Duodenal mucosa (tissue), 2 donors: ENCODE measurements at regions not wholly inside any gene's neighbourhood (a gene's known extent, or its start where the extent isn't known, plus 50 kb on each side); places are given as distances from the start of the nearest gene placed in this dataset.
A peak's percentile ranks its signal among the peaks of the same experiment; 100 is the strongest.

Source experiments
- H3K27ac ChIP-seq: one replicate; pipeline ENCODE4 v1.7.0; 2013; ENCODE audit warnings: low read depth, low read length
- H3K27me3 ChIP-seq, 2 donors: one replicate each; pipeline ENCODE4 v1.7.0; 2013; ENCODE audit warnings: low read length in 2 of 2, control low read depth in 1 of 2; ENCODE audit not compliant: insufficient read depth in 2 of 2, control insufficient read depth in 1 of 2
- H3K36me3 ChIP-seq, 2 donors: one replicate each; pipeline ENCODE4 v1.7.0; 2013; ENCODE audit warnings: low read length in 2 of 2, control low read depth in 1 of 2; ENCODE audit not compliant: insufficient read depth in 2 of 2, control insufficient read depth in 1 of 2
- H3K4me1 ChIP-seq, 2 donors: one replicate each; pipeline ENCODE4 v1.7.0; 2013; ENCODE audit warnings: low read length in 2 of 2, control low read depth in 1 of 2; ENCODE audit not compliant: insufficient read depth in 2 of 2, control insufficient read depth in 1 of 2
- H3K4me3 ChIP-seq, 2 donors: one replicate each; pipeline ENCODE4 v1.7.0; 2013; ENCODE audit warnings: low read length in 2 of 2, low read depth in 1 of 2
- H3K9ac ChIP-seq, 2 donors: one replicate each; pipeline ENCODE4 v1.7.0; 2013; ENCODE audit warnings: low read length in 2 of 2, low read depth in 1 of 2
- H3K9me3 ChIP-seq, 2 donors: one replicate each; pipeline ENCODE4 v1.7.0; 2013; ENCODE audit warnings: low read length in 2 of 2, control low read depth in 1 of 2; ENCODE audit not compliant: control insufficient read depth in 1 of 2

- Histone ChIP-seq H3K27ac (peak overlapping the region; percentile 33), H3K9ac (no peak overlapping the region), H3K27me3 (no peaks in the 10 kb centered on the region), H3K4me1 (peaks cover 27 to 35% of the 10 kb centered on the region in 2 donors), H3K4me3 (no peak overlapping the region), H3K9me3 (no peaks in the 10 kb centered on the region), H3K36me3 (no peaks in the 10 kb centered on the region)
Observed at GRCh38 chr10:121157998-121158397, 306.8 kb downstream of the WDR11 start.

GRCh38 chr10:121158988-121159579 lies 307.9 kb downstream of the WDR11 start:
- Histone ChIP-seq H3K36me3 (no peaks in the 10 kb centered on the region), H3K27me3 (no peaks in the 10 kb centered on the region), H3K9me3 (peaks cover 0 to 4% of the 10 kb centered on the region in 2 donors), H3K4me1 (peaks cover 27 to 35% of the 10 kb centered on the region in 2 donors), H3K9ac (no peak overlapping the region), H3K4me3 (no peak overlapping the region), H3K27ac (no peak overlapping the region)

- no peaks in the 10 kb centered on the region for H3K36me3 ChIP-seq
- H3K27ac ChIP-seq, result no peak overlapping the region
- no peak overlapping the region for H3K9ac ChIP-seq
- H3K27me3 ChIP-seq, result no peaks in the 10 kb centered on the region
- H3K9me3 ChIP-seq, result peaks cover 0 to 5% of the 10 kb centered on the region in 2 donors
- H3K4me3 ChIP-seq, result no peak overlapping the region
- H3K4me1 ChIP-seq, result peaks cover 27 to 33% of the 10 kb centered on the region in 2 donors
Observed at GRCh38 chr10:121159670-121160069, 308.5 kb downstream of the WDR11 start.

GRCh38 chr10:121165276-121165675 lies 314.1 kb downstream of the WDR11 start:
- no peaks in the 10 kb centered on the region for H3K36me3 ChIP-seq
- H3K9me3 ChIP-seq, result peaks cover 0 to 5% of the 10 kb centered on the region in 2 donors
- H3K4me1 ChIP-seq, result no peaks in the 10 kb centered on the region
- H3K4me3 ChIP-seq, result no peak overlapping the region
- H3K27ac ChIP-seq, result no peak overlapping the region
- H3K27me3 ChIP-seq, result no peaks in the 10 kb centered on the region
- no peak overlapping the region for H3K9ac ChIP-seq

- H3K9ac ChIP-seq, result no peak overlapping the region
- H3K27me3 ChIP-seq, result no peaks in the 10 kb centered on the region
- peaks cover 0 to 5% of the 10 kb centered on the region in 2 donors for H3K9me3 ChIP-seq
- no peaks in the 10 kb centered on the region for H3K4me1 ChIP-seq
- no peak overlapping the region for H3K27ac ChIP-seq
- no peak overlapping the region for H3K4me3 ChIP-seq
- H3K36me3 ChIP-seq, result no peaks in the 10 kb centered on the region
Observed at GRCh38 chr10:121167534-121168243, 316.5 kb downstream of the WDR11 start.

- Histone ChIP-seq H3K27me3 (no peaks in the 10 kb centered on the region), H3K4me3 (no peak overlapping the region), H3K9me3 (peaks cover 0 to 5% of the 10 kb centered on the region in 2 donors), H3K27ac (no peak overlapping the region), H3K9ac (no peak overlapping the region), H3K4me1 (no peaks in the 10 kb centered on the region), H3K36me3 (no peaks in the 10 kb centered on the region)
Observed at GRCh38 chr10:121168545-121169216, 317.5 kb downstream of the WDR11 start.

GRCh38 chr10:121169406-121169805 lies 318.2 kb downstream of the WDR11 start:
- no peak overlapping the region for H3K9ac ChIP-seq
- H3K27me3 ChIP-seq, result no peaks in the 10 kb centered on the region
- H3K4me1 ChIP-seq, result no peaks in the 10 kb centered on the region
- H3K36me3 ChIP-seq, result no peaks in the 10 kb centered on the region
- no peak overlapping the region for H3K4me3 ChIP-seq
- no peaks in the 10 kb centered on the region for H3K9me3 ChIP-seq
- H3K27ac ChIP-seq, result no peak overlapping the region

- Histone ChIP-seq H3K4me3 (no peak overlapping the region), H3K27me3 (no peaks in the 10 kb centered on the region)
Observed at GRCh38 chr10:121171825-121172787, 320.9 kb downstream of the WDR11 start.

GRCh38 chr10:121179006-121179405 lies 327.8 kb downstream of the WDR11 start:
- H3K9me3 ChIP-seq, result no peaks in the 10 kb centered on the region
- no peak overlapping the region for H3K27ac ChIP-seq
- H3K27me3 ChIP-seq, result no peaks in the 10 kb centered on the region
- no peaks in the 10 kb centered on the region for H3K4me1 ChIP-seq
- H3K9ac ChIP-seq, result no peak overlapping the region
- H3K4me3 ChIP-seq, result no peak overlapping the region
- no peaks in the 10 kb centered on the region for H3K36me3 ChIP-seq

More at GRCh38 chr10:121171825-121172787, 320.9 kb downstream of the WDR11 start:
- no peaks in the 10 kb centered on the region for H3K4me1 ChIP-seq
- no peak overlapping the region for H3K27ac ChIP-seq
- H3K9ac ChIP-seq, result no peak overlapping the region
- no peaks in the 10 kb centered on the region for H3K9me3 ChIP-seq
- no peaks in the 10 kb centered on the region for H3K36me3 ChIP-seq
